NCI-H510A (cell line): ENCODE measurements at regions not wholly inside any gene's neighbourhood (a gene's known extent, or its start where the extent isn't known, plus 50 kb on each side); places are given as distances from the start of the nearest gene placed in this dataset.

Source experiments
- DNase-seq: peaks from one replicate; lab custom pipeline; 2025; lab: John Stamatoyannopoulos, UW

DNA sequence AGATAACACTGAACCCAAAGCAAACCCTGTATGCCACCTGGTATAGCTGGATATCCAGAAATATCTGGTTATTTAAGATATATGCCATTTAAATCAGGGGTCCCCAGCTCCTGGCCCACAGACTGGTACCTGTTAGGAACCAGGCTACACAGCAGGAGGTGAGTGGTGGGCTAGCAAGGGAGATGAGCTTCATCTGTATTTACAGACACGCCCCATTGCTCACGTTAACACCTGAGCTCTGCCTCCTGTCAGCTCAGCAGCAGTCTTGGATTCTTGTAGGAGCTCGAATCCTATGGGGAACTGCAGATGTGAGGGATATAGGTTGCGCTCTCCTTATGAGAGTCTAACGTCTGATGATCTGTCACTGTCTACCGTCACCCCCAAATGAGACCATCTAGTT lies 646.6 kb downstream of the TLE4 start:
- DNase-seq, result no peak

GRCh38 chr9:80213613-80214012 lies 641.8 kb downstream of the TLE4 start:
- no peak for DNase-seq

DNA sequence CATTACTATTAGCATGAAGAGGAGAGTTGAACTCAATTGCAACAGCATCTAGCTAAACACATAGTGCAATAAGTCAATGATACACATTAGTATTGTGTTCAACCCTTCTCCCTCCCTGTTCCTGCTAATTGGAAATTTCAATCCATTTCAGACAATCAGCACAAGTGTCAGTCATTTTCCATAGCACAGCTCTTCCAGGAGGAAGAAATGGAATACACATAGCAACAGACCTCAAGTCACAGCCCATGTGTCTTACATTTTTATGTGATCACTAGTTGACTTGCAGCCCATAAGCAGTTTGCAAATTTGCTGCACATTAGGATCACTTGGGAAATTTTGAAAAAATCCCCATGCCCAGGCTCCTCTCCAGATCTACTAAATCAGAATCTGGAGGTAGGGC lies 636.9 kb downstream of the TLE4 start:
- no peak for DNase-seq

- no peak for DNase-seq
Measured at GRCh38 chr9:80204054-80204453, 632.3 kb downstream of the TLE4 start.

GRCh38 chr9:80197661-80198060 lies 625.9 kb downstream of the TLE4 start:
- no peak for DNase-seq

GRCh38 chr9:80191108-80191507 lies 619.3 kb downstream of the TLE4 start:
- DNase-seq, result no peak

- no peak for DNase-seq
Measured at GRCh38 chr9:80188579-80188978, 616.8 kb downstream of the TLE4 start.

DNA sequence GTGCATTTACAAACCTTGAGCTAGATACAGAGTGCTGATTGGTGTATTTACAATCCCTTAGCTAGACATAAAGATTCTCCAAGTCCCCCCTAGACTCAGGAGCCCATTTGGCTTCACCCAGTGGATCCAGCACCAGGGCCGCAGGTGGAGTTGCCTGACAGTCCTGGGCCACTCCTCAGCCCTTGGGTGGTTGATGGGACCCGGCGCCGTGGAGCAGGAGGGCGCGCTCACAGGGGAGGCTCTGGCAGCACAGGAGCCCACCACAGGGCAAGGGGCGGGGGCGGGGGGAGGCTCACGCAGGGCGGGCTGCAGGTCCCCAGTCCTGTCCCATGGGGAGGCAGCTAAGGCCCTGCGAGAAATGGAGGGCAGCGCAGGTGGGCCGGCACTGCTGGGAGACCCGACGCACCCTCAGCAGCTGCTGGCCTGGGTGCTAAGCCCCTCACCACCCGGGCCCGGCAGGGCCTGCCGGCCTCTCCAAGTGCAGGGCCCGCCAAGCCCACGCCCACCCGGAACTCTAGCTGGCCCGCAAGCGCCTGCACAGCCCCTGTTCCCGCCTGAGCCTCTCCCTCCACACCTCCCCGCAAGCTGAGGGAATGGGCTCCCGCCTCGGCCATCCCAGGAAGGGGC lies 613.5 kb downstream of the TLE4 start:
- DNase-seq, result no peak

GRCh38 chr9:80177949-80178480 lies 606.2 kb downstream of the TLE4 start:
- no peak for DNase-seq

GRCh38 chr9:80175286-80176150 lies 603.8 kb downstream of the TLE4 start:
- no peak for DNase-seq

DNA sequence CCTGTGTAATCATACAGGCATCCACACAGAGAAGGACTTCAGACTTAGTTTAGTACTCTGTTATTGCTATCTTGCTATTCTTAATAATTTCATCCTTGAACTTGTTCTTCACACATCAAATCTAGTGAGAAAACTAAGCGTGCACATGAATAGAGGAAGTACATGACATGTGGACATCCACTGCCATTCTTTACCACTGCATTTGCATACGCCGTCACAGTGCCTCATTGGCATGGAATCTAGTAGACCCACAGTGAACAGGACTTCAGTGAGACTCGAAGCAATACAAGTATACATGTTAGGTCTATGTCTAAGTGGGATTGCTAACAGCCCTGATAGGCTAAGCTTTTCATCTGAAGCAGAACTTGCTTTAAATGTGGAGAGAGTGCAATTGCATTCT lies 592.1 kb downstream of the TLE4 start:
- DNase-seq, result no peak

DNA sequence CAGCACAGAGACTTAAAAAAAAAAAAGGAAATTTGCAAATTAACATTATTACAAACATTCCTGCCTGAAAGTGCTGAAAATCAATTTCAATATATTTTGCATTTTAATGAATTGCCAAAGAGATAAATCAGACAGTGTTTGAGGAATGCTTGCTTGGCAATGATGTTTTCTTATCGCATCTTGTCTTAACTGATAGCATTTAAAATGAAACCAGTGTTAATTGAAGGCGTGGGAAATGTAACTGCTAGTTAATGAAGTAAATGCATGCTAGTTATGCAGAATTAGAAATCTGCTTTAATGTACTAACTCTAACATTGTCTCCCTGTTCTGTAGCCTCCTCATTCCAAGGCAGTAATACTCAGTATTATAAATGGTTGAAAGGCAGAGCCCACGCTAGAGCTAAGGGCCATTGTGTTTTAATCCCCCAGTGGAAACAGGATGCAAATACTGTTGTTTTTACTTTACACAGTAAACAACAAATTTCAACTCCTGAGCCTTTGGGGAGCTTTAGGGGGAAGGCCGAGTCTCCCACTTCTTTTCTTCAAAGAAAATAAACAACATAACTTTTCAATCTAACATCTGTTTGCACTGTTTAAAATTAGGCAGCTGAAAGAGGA lies 586.9 kb downstream of the TLE4 start:
- DNase-seq, result no peak

DNA sequence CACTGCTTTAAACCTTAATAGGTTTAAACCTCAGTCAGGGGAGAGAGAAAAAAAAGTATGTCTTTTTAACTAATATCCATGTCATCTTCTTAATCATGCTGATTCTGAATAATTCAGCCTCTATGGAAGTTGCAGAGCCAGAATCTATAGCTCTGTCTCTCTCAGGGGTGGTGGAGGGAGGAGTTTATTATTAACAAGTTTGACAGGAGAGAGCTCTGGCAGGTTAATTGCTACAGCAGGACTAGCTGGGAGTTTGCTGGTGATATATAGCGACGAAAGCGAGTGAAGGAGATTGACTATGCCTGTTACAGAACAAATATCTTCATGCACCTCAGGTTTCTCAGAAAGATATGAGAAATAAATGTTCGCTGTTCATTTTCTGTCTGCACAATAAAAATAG lies 586.4 kb downstream of the TLE4 start:
- no peak for DNase-seq

- DNase-seq, result no peak
Measured at GRCh38 chr9:80157561-80157983, 585.8 kb downstream of the TLE4 start.

DNA sequence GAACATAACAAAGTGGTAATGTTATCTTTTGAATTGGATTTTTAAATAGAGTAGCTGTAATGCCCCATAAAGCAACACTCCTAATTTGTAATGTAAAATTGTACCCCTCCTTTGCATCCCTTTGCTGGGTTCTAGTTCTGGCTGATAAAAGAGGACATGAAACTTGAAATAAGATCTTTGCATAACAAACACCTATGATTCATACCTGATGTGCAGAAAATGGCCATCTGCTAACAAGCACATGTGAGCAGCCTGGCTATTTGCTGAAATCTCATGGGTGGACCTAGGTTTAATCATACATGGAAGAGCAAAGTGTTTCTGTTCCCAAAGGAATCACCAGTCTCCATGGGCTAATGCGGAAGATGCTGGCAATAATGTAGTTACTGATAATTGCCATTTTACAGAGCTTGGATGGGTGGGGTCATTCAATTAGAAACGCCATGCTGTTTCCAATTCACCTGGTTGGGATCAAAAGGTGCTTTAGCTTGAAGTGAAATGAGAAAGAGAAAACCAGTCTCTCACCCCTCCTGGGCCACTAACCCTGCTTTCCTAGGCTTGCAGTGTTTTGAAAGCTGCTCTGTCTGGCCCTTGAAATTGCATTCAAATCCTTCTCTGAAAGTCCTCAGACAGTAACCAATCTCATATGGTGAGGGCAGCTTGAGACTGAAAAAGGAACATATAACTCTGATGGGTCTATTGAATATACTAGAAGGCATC lies 585.1 kb downstream of the TLE4 start:
- DNase-seq, result no peak

- DNase-seq, result no peak
Measured at GRCh38 chr9:80156262-80156661, 584.5 kb downstream of the TLE4 start.

DNA sequence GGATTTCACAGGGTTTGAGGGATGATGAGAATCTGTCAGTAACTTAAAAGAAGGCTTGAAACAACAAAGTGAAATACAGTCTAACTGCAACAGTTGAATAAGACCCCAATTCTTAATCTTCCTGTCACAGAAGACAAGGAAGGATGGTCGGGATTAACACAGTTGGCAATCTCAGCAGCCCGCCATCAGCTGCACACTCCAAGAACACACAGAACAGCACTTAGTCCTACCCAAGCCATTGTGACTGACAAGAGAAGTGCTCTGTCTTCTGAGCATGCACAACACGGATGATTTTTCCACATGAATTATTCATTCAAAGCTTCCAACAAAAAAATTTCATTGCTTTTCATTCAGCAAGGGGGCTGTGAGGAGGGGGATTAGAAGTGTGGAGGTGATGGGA lies 576.1 kb downstream of the TLE4 start:
- DNase-seq, result no peak

- DNase-seq, result no peak
Measured at GRCh38 chr9:80146466-80146865, 574.7 kb downstream of the TLE4 start.

GRCh38 chr9:80144856-80145255 lies 573.1 kb downstream of the TLE4 start:
- DNase-seq, result no peak

DNA sequence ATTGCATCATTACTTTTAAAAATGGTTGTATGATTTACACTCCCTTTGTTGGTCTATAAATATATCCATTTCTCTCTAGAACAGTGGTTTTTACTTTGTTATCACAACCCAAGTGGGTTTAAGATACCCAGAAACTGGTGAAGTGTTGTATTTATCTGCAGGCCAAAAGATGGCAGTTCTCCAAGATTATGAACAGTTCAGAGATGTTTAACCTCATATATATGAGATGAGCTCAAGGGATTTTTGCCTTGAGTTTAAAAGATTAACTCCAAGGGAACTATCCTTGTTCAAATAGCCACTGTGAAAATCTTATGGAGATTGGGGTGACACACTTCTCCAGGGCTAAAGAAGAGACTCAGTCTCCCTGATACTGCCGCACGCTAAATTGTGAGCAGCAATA lies 572.6 kb downstream of the TLE4 start:
- DNase-seq, result no peak

DNA sequence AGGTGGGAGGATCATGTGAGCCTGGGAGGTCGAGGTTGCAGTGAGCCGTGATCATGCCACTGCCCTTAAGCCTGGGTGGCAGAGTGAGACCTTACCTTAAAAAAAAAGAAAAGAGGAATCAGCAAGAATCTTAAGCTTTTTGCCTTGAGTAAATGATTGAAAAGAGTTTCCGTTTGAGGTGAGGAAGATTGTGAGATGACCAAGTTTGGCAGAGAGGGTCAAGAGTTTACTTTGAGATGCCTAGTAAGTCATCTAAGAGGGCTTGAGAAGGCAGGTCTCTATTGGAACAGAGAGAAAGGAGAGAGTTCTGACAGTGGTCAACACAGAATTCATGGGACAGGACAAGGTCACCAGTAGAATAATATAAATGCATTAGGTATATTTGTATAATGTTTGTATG lies 572.1 kb downstream of the TLE4 start:
- DNase-seq, result no peak

GRCh38 chr9:80134487-80134886 lies 562.7 kb downstream of the TLE4 start:
- DNase-seq, result no peak
